Tibial artery (tissue), 4 donors: ENCODE measurements at regions not wholly inside any gene's neighbourhood (a gene's known extent, or its start where the extent isn't known, plus 50 kb on each side); places are given as distances from the start of the nearest gene placed in this dataset.

ENCODE experiments used
- DNase-seq, 2 donors: peaks; one replicate each; pipeline ENCODE4 v3.0.0-alpha.2; 2019
- H3K27ac ChIP-seq, 2 donors: fragments of 200-600 bp; sonication (generic) in 1 of 2; 1 replicate in 1 of 2; 2 replicates in 1 of 2; pipeline ENCODE4 v1.5.1; 2018 to 2019; ENCODE audit warnings: mild to moderate bottlenecking in 1 of 2
- H3K27me3 ChIP-seq, 2 donors: fragments of 200-600 bp; sonication (generic) in 1 of 2; one replicate each; pipeline versions ENCODE4 v1.5.1 to v1.6.0; 2016 to 2019
- H3K36me3 ChIP-seq, 3 donors: fragments of 200-600 bp; sonication (generic) in 2 of 3; one replicate each; pipeline ENCODE4 v1.5.1; 2016 to 2019; ENCODE audit warnings: mild to moderate bottlenecking in 2 of 3
- H3K4me1 ChIP-seq, 4 donors: fragments of 200-600 bp; sonication (generic) in 2 of 4; 1 replicate in 3 of 4; 2 replicates in 1 of 4; pipeline ENCODE4 v1.5.1; 2016 to 2019
- H3K4me3 ChIP-seq, 2 donors: fragments of 200-600 bp; sonication (generic) in 1 of 2; 1 replicate in 1 of 2; 2 replicates in 1 of 2; pipeline ENCODE4 v1.5.1; 2018 to 2019; ENCODE audit warnings: mild to moderate bottlenecking in 2 of 2
- H3K9me3 ChIP-seq, 3 donors: fragments of 200-600 bp; sonication (generic) in 1 of 3; one replicate each; pipeline ENCODE4 v1.5.1; 2016 to 2019
- CTCF ChIP-seq, 2 experiments: fragments of 200-600 bp in 1 of 2; fragments of 450-650 bp in 1 of 2; IDR thresholded peaks; one replicate each; pipeline ENCODE4 v1.5.1; 2017 to 2019; ENCODE audit warnings: antibody characterized with exemption in 2 of 2, mild to moderate bottlenecking in 1 of 2, moderate library complexity in 1 of 2
- intact Hi-C: fragments of 100-400 bp; cut with DNase I; formaldehyde crosslinking; loops from one replicate; pipeline ENCODE4 v1.15.0; 2023; ENCODE audit warnings: low total_unique reads

- Histone ChIP-seq H3K4me3 (no peak overlapping the region), H3K27me3 (no peaks in the 10 kb centered on the region), H3K36me3 (no peaks in the 10 kb centered on the region), H3K9me3 (no peaks in the 10 kb centered on the region), H3K27ac (peak overlapping the region; percentile 85 to 92), H3K4me1 (peaks cover 10 to 56% (median 47%) of the 10 kb centered on the region in 4 donors)
- DNase-seq: no peak
- intact Hi-C loops: no loop called here
- no peak for TF ChIP-seq CTCF (IDR thresholded peaks at IDR 0.05)
Observed at GRCh38 chr2:42920446-42921146, 128.2 kb upstream of the HAAO start.

- intact Hi-C loops: no loop called here
- no peaks in the 10 kb centered on the region for H3K27me3 ChIP-seq
- H3K9me3 ChIP-seq: no peaks in the 10 kb centered on the region
- TF ChIP-seq CTCF (IDR thresholded peaks at IDR 0.05): no peak
- H3K36me3 ChIP-seq: no peaks in the 10 kb centered on the region
- H3K27ac ChIP-seq: peak overlapping the region in 1 of 2 donors; percentile 18
- DNase-seq: peak in 1 of 2 donors; percentile 16
- no peak overlapping the region for H3K4me3 ChIP-seq
- peaks cover 0 to 46% (median 33%) of the 10 kb centered on the region in 4 donors for H3K4me1 ChIP-seq
Observed at GRCh38 chr2:42918671-42919318, 126.4 kb upstream of the HAAO start.

- intact Hi-C loops: no loop called here
- Histone ChIP-seq H3K36me3 (no peaks in the 10 kb centered on the region), H3K4me3 (no peak overlapping the region), H3K9me3 (no peaks in the 10 kb centered on the region), H3K4me1 (peaks cover 0 to 46% (median 26%) of the 10 kb centered on the region in 4 donors), H3K27ac (no peak overlapping the region), H3K27me3 (no peaks in the 10 kb centered on the region)
- peak in 1 of 2 donors; percentile 25 for DNase-seq
- TF ChIP-seq CTCF (IDR thresholded peaks at IDR 0.05): no peak
Observed at GRCh38 chr2:42918041-42918440, 125.7 kb upstream of the HAAO start.

- Histone ChIP-seq H3K36me3 (no peaks in the 10 kb centered on the region), H3K4me1 (peaks cover 0 to 41% (median 21%) of the 10 kb centered on the region in 4 donors), H3K9me3 (no peaks in the 10 kb centered on the region), H3K4me3 (no peak overlapping the region), H3K27me3 (no peaks in the 10 kb centered on the region), H3K27ac (no peak overlapping the region)
- TF ChIP-seq CTCF (IDR thresholded peaks at IDR 0.05): no peak
- DNase-seq: peak; percentile 58 to 62
- intact Hi-C loops: no loop called here
Observed at GRCh38 chr2:42917425-42917927, 125.1 kb upstream of the HAAO start.

- H3K27ac ChIP-seq: no peak overlapping the region
- no peaks in the 10 kb centered on the region for H3K27me3 ChIP-seq
- H3K36me3 ChIP-seq: no peaks in the 10 kb centered on the region
- TF ChIP-seq CTCF (IDR thresholded peaks at IDR 0.05): no peak
- H3K4me1 ChIP-seq: peaks cover 0 to 29% (median 9%) of the 10 kb centered on the region in 4 donors
- H3K9me3 ChIP-seq: no peaks in the 10 kb centered on the region
- no peak overlapping the region for H3K4me3 ChIP-seq
- intact Hi-C loops: no loop called here
- DNase-seq: peak in 1 of 2 donors; percentile 58
Observed at GRCh38 chr2:42916324-42916723, 123.9 kb upstream of the HAAO start.
